GM18861 (cell line): ENCODE measurements at regions not wholly inside any gene's neighbourhood (a gene's known extent, or its start where the extent isn't known, plus 50 kb on each side); places are given as distances from the start of the nearest gene placed in this dataset.

Source experiments
- ATAC-seq: cut with Tn5 transposase; IDR thresholded peaks from one replicate; pipeline ENCODE4 v1.9.1; 2021; ENCODE audit not compliant: unreplicated experiment

DNA sequence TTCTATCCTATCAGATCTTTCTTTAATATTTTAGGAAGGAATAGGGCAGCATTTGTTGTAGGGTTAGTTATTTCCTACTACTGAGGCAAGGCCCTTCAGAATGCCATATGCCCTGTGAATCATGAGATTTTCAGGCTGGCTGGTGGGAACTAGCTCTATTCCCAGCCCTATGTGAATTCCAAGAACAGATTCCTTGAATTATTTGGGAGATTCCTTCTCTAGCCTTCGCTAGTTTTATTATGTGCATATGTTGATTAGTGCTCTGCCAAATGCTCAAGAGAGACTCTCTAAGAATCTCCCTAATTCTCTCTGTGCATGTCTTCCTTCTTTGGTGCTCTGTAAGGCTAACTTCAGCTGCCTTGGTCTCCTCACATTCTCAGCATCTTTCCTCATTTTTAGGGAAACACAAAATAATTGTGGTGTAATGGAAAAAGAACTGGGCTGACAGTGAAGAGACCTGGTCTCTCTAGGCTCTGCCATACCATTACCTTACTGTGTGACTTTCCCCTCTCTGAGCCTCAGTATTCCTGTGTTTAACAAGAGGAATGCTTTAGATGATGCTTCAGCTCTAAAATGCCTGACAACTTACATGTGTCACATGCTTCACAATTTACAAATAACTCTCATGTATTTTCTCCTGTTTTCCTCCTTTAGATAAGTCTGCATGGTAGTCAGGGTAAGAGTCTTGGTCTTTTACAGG, 79.7 kb downstream of the VMA21 start:
- no peak for ATAC-seq

DNA sequence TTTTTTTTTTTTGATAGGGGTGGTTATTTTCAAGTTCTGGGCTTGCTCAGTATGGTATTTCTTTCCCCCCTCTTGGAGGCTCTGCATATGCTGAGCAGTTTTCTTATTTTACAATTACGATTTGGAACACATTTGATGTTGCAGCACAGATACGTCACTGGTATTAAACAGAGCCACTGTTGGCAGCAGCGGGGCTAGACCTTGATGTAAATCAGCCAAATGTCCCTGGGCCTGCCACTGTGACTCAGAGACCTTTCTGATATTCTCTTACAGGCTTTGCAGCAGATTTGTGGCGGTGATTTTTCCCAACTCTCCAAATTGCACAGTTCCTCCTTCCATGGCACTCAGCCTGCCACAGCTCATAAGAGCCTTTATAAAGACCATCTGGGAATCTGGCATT, 81.1 kb downstream of the VMA21 start:
- no peak for ATAC-seq

DNA sequence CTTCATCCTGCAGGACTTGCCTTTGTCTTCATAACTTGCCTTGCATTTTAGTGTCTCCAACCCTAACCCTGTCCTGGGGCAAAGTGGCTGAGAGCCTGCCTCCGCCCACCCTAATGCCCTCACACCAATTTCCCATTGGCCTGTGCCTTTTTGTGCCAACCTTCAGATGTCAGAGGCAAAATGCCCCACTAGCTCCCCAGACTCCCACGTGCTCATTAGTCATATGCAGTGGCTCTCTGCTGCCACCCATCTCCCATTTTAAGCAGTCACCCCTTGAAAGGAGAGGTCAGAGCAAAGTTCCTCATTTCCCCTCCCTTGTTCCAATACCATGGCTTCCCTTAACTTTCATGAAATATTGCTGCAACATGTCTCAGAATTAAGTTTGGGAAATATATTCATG, 74.8 kb upstream of the PASD1 start:
- ATAC-seq: no peak

DNA sequence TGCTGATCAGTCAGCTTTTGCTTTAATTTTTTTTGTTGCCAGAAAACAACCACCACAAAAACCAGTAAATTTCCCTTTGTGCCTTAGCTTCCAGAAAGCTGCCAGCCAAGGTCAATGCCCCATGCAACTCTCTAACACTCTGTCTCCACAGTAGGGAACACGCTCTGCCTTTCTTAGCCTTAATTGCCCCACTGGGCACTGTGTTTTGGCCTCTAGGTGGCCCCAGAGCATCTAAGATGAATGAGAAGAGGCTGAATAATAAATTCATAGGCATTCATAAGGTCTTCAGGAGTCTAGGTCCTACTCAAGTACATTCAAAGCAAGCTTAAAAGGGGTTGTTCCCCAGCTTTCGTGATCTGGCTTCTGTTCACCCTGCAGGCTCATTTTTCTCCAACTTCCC, 57.7 kb upstream of the PASD1 start:
- ATAC-seq: peak; percentile 69

DNA sequence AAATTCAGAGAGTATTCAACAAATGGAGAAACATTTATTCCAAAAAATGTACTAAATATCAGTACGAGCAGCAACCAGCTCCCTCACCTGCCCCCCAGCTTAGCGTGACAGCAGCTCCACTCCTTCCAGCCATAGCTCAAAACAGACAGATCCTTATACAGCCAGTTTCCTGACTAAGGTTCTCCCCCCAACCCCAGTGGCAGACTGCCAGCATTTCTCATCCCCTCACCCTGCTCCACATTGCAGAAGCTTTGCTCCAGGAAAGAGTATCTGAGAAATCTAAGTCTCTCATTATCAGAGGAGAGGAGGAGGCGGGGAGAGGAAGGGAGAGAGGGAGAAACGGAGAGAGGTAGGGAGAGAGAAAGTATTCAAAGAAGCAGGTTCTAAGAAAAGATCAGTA, 53.3 kb upstream of the PASD1 start:
- ATAC-seq: no peak

DNA sequence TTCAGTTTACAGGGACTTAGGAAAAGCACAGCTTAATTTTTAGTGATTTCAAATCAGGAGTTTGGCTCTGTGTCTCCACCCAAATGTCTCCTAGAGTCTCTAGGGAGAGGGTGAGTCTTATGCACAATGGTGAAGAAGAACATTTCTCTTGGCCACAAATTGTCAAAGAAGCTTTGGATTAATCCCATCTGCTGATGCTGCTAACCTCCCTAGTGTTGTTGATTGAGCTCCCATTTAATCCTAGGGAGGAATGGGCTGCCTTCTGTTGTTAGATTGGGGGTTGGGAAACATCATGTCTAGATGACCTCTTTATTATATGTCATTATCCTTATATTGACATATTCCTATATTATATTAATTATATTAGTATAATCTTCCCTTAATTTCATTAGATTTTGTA, 50.0 kb upstream of the PASD1 start:
- no peak for ATAC-seq
